ENCODE measurements at regions not wholly inside any gene's neighbourhood (a gene's known extent, or its start where the extent isn't known, plus 50 kb on each side); places are given as distances from the start of the nearest gene placed in this dataset.

- TF ChIP-seq USF2 (IDR thresholded peaks at IDR 0.05; ENCODE audit: low read depth, low read length) (no peak), CTCF (conservative IDR thresholded peaks at IDR 0.05; ENCODE audit: low read depth, low read length) (no peak), RFX5 (IDR thresholded peaks at IDR 0.05; ENCODE audit: low read depth, low read length) (no peak), CEBPB (IDR thresholded peaks at IDR 0.05; ENCODE audit: low read depth, low read length) (no peak), FOS (IDR thresholded peaks at IDR 0.05; ENCODE audit: low read depth, low read length) (no peak), RAD21 (IDR thresholded peaks at IDR 0.05; ENCODE audit: low read length) (no peak), MXI1 (IDR thresholded peaks at IDR 0.05; ENCODE audit: borderline replicate concordance, low read depth, low read length) (no peak)
Observed at GRCh38 chr15:93231994-93232393, 143.0 kb upstream of the RGMA start.
